Thyroid gland (tissue), 4 donors: ENCODE measurements at regions not wholly inside any gene's neighbourhood (a gene's known extent, or its start where the extent isn't known, plus 50 kb on each side); places are given as distances from the start of the nearest gene placed in this dataset.

Experiments used
- POLR2A ChIP-seq, 2 donors: fragments of 450-650 bp; IDR thresholded peaks; one replicate each; pipeline ENCODE4 v1.6.1; 2017; ENCODE audit warnings: antibody characterized with exemption in 2 of 2, mild to moderate bottlenecking in 2 of 2, moderate library complexity in 1 of 2
- TF ChIP-seq, protein P1 (sequence below), 6 experiments: fragments of 200-600 bp in 3 of 6; fragments of 450-650 bp in 3 of 6; sonication (generic) in 3 of 6; IDR thresholded peaks; one replicate each; pipeline ENCODE4 v1.5.1; 2016 to 2019; ENCODE audit warnings: antibody characterized with exemption in 6 of 6, mild to moderate bottlenecking in 2 of 6, inconsistent platforms in 1 of 6, moderate library complexity in 1 of 6

DNA sequence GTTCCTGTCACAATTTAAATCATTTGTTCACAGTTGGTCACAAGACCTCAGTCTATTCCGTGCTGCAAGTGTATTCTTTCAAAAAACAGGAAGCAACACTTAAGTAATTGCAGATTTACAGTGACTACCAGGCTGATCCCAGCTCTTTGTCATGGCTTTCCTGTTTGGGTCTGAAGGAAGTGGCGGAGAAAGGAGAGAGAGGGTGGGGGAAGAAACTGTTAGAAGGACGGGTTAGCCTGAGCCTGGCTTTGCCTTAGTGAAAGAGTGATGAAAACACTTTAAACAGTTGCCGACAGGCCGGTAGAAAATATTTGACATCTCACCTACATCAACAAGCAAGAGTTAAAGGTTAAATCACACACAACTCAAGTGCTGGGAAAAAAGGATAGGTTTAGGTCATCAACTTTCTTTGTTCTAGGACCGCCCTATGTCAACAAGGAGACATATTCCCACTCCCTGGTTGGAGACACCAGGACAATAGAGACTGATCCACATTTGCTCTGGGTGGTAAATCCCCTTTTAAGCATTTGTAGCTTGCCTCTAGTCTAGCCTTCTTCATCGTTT, 102.2 kb upstream of the DAB2 start:
- TF ChIP-seq, protein P1, sequence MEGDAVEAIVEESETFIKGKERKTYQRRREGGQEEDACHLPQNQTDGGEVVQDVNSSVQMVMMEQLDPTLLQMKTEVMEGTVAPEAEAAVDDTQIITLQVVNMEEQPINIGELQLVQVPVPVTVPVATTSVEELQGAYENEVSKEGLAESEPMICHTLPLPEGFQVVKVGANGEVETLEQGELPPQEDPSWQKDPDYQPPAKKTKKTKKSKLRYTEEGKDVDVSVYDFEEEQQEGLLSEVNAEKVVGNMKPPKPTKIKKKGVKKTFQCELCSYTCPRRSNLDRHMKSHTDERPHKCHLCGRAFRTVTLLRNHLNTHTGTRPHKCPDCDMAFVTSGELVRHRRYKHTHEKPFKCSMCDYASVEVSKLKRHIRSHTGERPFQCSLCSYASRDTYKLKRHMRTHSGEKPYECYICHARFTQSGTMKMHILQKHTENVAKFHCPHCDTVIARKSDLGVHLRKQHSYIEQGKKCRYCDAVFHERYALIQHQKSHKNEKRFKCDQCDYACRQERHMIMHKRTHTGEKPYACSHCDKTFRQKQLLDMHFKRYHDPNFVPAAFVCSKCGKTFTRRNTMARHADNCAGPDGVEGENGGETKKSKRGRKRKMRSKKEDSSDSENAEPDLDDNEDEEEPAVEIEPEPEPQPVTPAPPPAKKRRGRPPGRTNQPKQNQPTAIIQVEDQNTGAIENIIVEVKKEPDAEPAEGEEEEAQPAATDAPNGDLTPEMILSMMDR (IDR thresholded peaks at IDR 0.05): no peak
- TF ChIP-seq POLR2A (IDR thresholded peaks at IDR 0.05): no peak
